Caco-2 (cell line): ENCODE measurements at regions not wholly inside any gene's neighbourhood (a gene's known extent, or its start where the extent isn't known, plus 50 kb on each side); places are given as distances from the start of the nearest gene placed in this dataset.

Experiments used
- BruUV-seq: library from RNA; stranded (reverse); fragments of 400-500 nt; replicated peaks from 2 replicates; lab custom pipeline; 2021; lab: Mats Ljungman, UMichigan
- CTCF ChIA-PET: fragments of 300-600 bp; sonication (Branson Sonifier 250); formaldehyde crosslinking; loops from one replicate; lab custom pipeline; 2022; ENCODE audit warnings: antibody characterized with exemption; lab: Charles Lee
- POLR2A ChIA-PET: fragments of 300-600 bp; sonication (Branson Sonifier 250); formaldehyde crosslinking; loops from one replicate; lab custom pipeline; 2022; ENCODE audit warnings: antibody characterized with exemption; lab: Charles Lee
- DNase-seq, 2 experiments: peaks; one replicate each; pipeline versions ENCODE4 v3.0.0 to v3.0.0-alpha.2; 2020 to 2022
- H3K27me3 ChIP-seq: replicated peaks from 2 replicates; pipeline ENCODE4 v1.6.0; 2011; ENCODE audit warnings: low read length; ENCODE audit not compliant: control insufficient read depth, insufficient read depth
- H3K36me3 ChIP-seq: 2 replicates; pipeline ENCODE4 v1.5.1; 2011; ENCODE audit warnings: low read length; ENCODE audit not compliant: control insufficient read depth, insufficient read depth
- H3K4me1 ChIP-seq: fragments of 250-450 bp; sonication (Bioruptor Pico); 2 replicates; pipeline ENCODE4 v1.5.1; 2020; ENCODE audit warnings: mild to moderate bottlenecking
- H3K4me3 ChIP-seq: 2 replicates; pipeline ENCODE4 v1.5.1; 2011; ENCODE audit warnings: low read depth, mild to moderate bottlenecking, control low read depth, low read length
- H3K9me3 ChIP-seq: fragments of 250-450 bp; sonication (Bioruptor Pico); 2 replicates; pipeline ENCODE4 v1.5.1; 2020; ENCODE audit warnings: mild to moderate bottlenecking, moderate library complexity
- H3K27ac Mint-ChIP-seq: one replicate; pipeline ENCODE4 v1.8.0; 2022; ENCODE audit warnings: mixed read lengths; ENCODE audit not compliant: unreplicated experiment
- H3K27me3 Mint-ChIP-seq: one replicate; pipeline ENCODE4 v1.8.0; 2022; ENCODE audit warnings: mixed read lengths; ENCODE audit not compliant: insufficient read depth, unreplicated experiment
- H3K36me3 Mint-ChIP-seq: one replicate; pipeline ENCODE4 v1.8.0; 2022; ENCODE audit warnings: mild to moderate bottlenecking, mixed read lengths; ENCODE audit not compliant: insufficient read depth, unreplicated experiment
- H3K4me1 Mint-ChIP-seq: one replicate; pipeline ENCODE4 v1.8.0; 2022; ENCODE audit warnings: low read depth, mixed read lengths; ENCODE audit not compliant: unreplicated experiment
- H3K4me3 Mint-ChIP-seq: one replicate; pipeline ENCODE4 v1.8.0; 2022; ENCODE audit warnings: mild to moderate bottlenecking, moderate library complexity, mixed read lengths; ENCODE audit not compliant: unreplicated experiment
- H3K9me3 Mint-ChIP-seq: one replicate; pipeline ENCODE4 v1.8.0; 2022; ENCODE audit warnings: mixed read lengths; ENCODE audit not compliant: unreplicated experiment
- intact Hi-C: fragments of 100-400 bp; cut with micrococcal nuclease; formaldehyde crosslinking; loops from one replicate; pipeline ENCODE4 v1.10.0; 2022; ENCODE audit not compliant: unreplicated experiment
- TF ChIP-seq, protein P1 (sequence below), 2 experiments: fragments of 200-600 bp in 1 of 2; IDR thresholded peaks; 1 replicate in 1 of 2; 2 replicates in 1 of 2; pipeline versions ENCODE4 v1.5.1 to v1.8.0; 2011 to 2022; ENCODE audit warnings: antibody characterized with exemption in 1 of 2, control low read depth in 1 of 2, inconsistent platforms in 1 of 2, low read depth in 1 of 2, low read length in 1 of 2, mild to moderate bottlenecking in 1 of 2, moderate library complexity in 1 of 2; ENCODE audit not compliant: insufficient read depth in 1 of 2, severe bottlenecking in 1 of 2, unreplicated experiment in 1 of 2

GRCh38 chr10:17518338-17518737 lies 63.9 kb upstream of the ST8SIA6 start:
- BruUV-seq, result no TSS peak
- Mint-ChIP-seq H3K27ac (no peak overlapping the region), H3K27me3 (peaks cover 2% of the 10 kb centered on the region), H3K9me3 (peaks cover 9% of the 10 kb centered on the region), H3K4me3 (no peak overlapping the region), H3K4me1 (no peaks in the 10 kb centered on the region), H3K36me3 (no peaks in the 10 kb centered on the region)
- Histone ChIP-seq H3K4me1 (no peaks in the 10 kb centered on the region), H3K36me3 (no peaks in the 10 kb centered on the region), H3K9me3 (no peaks in the 10 kb centered on the region), H3K27me3 (no peaks in the 10 kb centered on the region), H3K4me3 (no peak overlapping the region)
- CTCF ChIA-PET, result no interaction called here
- intact Hi-C loops, result no loop called here
- POLR2A ChIA-PET, result no interaction called here
- TF ChIP-seq, protein P1, sequence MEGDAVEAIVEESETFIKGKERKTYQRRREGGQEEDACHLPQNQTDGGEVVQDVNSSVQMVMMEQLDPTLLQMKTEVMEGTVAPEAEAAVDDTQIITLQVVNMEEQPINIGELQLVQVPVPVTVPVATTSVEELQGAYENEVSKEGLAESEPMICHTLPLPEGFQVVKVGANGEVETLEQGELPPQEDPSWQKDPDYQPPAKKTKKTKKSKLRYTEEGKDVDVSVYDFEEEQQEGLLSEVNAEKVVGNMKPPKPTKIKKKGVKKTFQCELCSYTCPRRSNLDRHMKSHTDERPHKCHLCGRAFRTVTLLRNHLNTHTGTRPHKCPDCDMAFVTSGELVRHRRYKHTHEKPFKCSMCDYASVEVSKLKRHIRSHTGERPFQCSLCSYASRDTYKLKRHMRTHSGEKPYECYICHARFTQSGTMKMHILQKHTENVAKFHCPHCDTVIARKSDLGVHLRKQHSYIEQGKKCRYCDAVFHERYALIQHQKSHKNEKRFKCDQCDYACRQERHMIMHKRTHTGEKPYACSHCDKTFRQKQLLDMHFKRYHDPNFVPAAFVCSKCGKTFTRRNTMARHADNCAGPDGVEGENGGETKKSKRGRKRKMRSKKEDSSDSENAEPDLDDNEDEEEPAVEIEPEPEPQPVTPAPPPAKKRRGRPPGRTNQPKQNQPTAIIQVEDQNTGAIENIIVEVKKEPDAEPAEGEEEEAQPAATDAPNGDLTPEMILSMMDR (IDR thresholded peaks at IDR 0.05; ENCODE audit: insufficient read depth in 1 of 2, low read depth in 1 of 2, low read length in 1 of 2, severe bottlenecking in 1 of 2, unreplicated experiment in 1 of 2), result no peak
- no peak for DNase-seq

GRCh38 chr10:17516376-17516775 lies 62.0 kb upstream of the ST8SIA6 start:
- H3K4me1 Mint-ChIP-seq, result no peaks in the 10 kb centered on the region

DNA sequence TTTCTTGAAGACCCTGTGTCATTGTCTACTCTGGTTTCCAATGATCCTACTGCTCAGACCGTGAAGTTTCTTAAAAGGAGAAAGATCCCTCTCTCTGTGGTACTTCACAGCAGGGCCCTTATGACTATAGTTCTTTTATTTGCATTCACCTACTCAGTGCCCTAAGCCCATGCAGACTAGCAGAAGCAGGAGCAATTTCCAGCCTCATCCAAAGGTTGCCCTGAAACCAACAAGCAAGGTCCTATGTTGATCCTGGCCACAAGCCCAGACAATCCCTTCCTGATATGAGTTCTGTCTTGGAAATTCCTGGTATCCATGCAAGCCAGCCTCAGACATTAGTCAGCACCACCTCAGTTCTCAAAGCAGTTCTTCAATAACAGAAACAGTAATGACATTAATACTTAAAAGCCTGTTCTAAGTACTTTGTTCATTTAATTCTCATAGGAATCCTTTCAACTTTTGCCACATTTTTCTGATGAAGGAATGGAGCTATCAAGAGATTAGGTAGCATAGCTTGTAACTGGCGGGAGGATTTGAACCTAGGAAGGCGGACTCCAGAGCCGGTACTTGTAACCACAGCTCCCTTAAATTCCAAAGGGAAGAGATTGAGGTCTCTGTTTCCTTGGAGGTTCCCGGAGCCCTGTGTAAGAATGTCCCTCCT lies 58.1 kb upstream of the ST8SIA6 start:
- Histone ChIP-seq H3K9me3 (no peaks in the 10 kb centered on the region), H3K27me3 (no peaks in the 10 kb centered on the region), H3K4me3 (no peak overlapping the region), H3K36me3 (no peaks in the 10 kb centered on the region), H3K4me1 (no peaks in the 10 kb centered on the region)
- peaks cover 9% of the 10 kb centered on the region for H3K27me3 Mint-ChIP-seq
- H3K27ac Mint-ChIP-seq, result no peak overlapping the region
- BruUV-seq, result no TSS peak
- H3K4me1 Mint-ChIP-seq, result no peaks in the 10 kb centered on the region
- POLR2A ChIA-PET, result no interaction called here
- H3K9me3 Mint-ChIP-seq, result peaks cover 19% of the 10 kb centered on the region
- DNase-seq, result no peak
- no peak overlapping the region for H3K4me3 Mint-ChIP-seq
- TF ChIP-seq, protein P1 (IDR thresholded peaks at IDR 0.05; ENCODE audit: insufficient read depth in 1 of 2, low read depth in 1 of 2, low read length in 1 of 2, severe bottlenecking in 1 of 2, unreplicated experiment in 1 of 2), result no peak
- CTCF ChIA-PET, result no interaction called here
- intact Hi-C loops, result no loop called here
- no peaks in the 10 kb centered on the region for H3K36me3 Mint-ChIP-seq

More at GRCh38 chr10:17516376-17516775, 62.0 kb upstream of the ST8SIA6 start:
- no peaks in the 10 kb centered on the region for H3K9me3 ChIP-seq
- Mint-ChIP-seq H3K27ac (no peak overlapping the region), H3K4me3 (no peak overlapping the region), H3K36me3 (no peaks in the 10 kb centered on the region), H3K9me3 (peaks cover 9% of the 10 kb centered on the region), H3K27me3 (peaks cover 2% of the 10 kb centered on the region)
- CTCF ChIA-PET, result no interaction called here
- no peaks in the 10 kb centered on the region for H3K36me3 ChIP-seq
- no peaks in the 10 kb centered on the region for H3K4me1 ChIP-seq
- no peak overlapping the region for H3K4me3 ChIP-seq
- intact Hi-C loops, result no loop called here
- TF ChIP-seq, protein P1 (IDR thresholded peaks at IDR 0.05; ENCODE audit: insufficient read depth in 1 of 2, low read depth in 1 of 2, low read length in 1 of 2, severe bottlenecking in 1 of 2, unreplicated experiment in 1 of 2), result no peak
- no peaks in the 10 kb centered on the region for H3K27me3 ChIP-seq
- POLR2A ChIA-PET, result no interaction called here
- BruUV-seq, result no TSS peak
- DNase-seq, result no peak
